CD4-positive, alpha-beta T cell treated with Interleukin-4 for 1 hour (primary cell): ENCODE measurements at regions not wholly inside any gene's neighbourhood (a gene's known extent, or its start where the extent isn't known, plus 50 kb on each side); places are given as distances from the start of the nearest gene placed in this dataset.
"Not testable (repeated sequence)": the region's sequence is repeated elsewhere in the genome, so short reads cannot be mapped to it uniquely, and the experiment has no call there.

Experiments used
- DNase-seq, 2 donors: peaks; one replicate each; pipeline ENCODE4 v3.0.0-alpha.2; 2020 to 2022

GRCh38 chr9:117649126-117649525 is 55.1 kb upstream of the TLR4 start:
- no peak for DNase-seq

DNA sequence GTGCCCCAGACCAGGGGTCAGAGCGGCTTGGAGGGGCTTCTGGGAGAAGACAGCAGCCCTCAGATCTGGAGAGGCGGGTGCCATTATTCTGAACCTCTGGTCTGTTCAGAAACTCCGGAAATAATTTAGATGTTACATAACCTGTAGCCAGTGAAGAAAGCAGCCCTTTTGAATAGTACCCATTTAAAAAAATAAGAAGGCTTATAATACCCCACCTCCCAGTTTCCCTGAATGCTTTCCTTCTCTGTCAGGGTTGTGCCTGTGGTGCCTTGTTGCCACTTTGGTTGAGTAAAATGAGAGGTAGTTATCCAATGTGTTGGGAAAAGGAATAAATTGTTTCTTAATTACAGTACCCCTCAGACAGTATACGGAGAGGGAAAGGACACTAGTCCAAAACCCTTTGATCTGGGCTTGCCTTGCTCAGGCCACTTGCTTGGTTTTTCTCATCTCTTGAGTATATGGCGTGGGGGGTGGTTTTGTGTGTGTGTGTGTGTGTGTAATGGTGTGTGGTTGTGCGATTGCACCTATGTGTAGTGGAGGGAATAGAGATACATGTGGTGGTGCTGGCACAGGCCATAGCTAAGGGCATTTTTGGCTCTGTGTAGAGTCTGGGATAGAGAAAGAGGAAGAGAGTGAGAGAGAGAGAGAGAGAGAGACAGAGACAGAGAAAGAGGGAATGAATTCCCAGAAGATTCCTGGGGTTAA is 59.1 kb upstream of the TLR4 start:
- no peak for DNase-seq

DNA sequence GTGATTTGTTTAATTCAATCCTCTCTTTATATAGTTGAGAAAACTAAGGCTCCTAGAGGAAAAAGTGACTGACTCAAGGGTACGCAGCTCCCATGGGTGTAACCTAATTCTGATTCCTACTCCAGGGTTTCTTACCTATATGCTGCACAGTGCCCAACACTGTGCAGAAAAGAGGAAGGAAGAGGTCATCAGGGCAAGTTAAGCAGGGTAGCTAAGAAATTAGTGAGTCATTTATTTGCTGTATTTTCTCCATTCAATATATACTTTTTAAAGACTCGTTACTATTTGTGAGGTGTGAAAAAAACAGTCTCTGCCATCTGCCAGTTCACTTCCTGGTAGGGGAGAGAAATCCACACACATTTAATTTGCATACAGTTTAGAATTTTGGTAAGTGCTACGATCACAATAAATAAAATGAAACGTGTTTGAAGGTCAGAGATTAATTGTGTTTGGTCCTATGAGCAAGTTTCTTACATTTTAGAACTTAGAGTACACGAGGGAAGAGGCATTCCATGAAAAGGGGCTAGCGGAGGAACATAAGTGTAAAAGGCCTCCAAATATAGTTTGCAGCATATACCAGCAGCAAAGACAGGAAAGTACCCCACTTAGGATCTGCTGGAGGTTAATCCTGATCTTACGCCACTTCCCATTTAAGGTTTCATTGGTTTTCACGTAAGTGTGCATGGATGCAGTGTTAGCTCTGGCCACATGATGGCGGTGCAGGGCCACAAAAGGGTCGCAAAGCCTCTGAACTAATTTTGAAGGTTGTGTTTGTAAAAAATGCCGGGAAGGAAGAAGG is 59.9 kb upstream of the TLR4 start:
- peak; percentile 49 to 64 for DNase-seq

GRCh38 chr9:117643288-117643654 is 60.9 kb upstream of the TLR4 start:
- no peak for DNase-seq

GRCh38 chr9:117642571-117643287 is 61.5 kb upstream of the TLR4 start:
- not testable (repeated sequence) for DNase-seq

- no peak for DNase-seq
Observed at GRCh38 chr9:117636681-117637080, 67.5 kb upstream of the TLR4 start.

- no peak for DNase-seq
Observed at GRCh38 chr9:117625154-117625553, 79.0 kb upstream of the TLR4 start.

GRCh38 chr9:117624106-117624505 is 80.1 kb upstream of the TLR4 start:
- DNase-seq = no peak

GRCh38 chr9:117622347-117622746 is 81.9 kb upstream of the TLR4 start:
- DNase-seq = no peak

- no peak for DNase-seq
Observed at GRCh38 chr9:117616431-117616831, 87.8 kb upstream of the TLR4 start.

DNA sequence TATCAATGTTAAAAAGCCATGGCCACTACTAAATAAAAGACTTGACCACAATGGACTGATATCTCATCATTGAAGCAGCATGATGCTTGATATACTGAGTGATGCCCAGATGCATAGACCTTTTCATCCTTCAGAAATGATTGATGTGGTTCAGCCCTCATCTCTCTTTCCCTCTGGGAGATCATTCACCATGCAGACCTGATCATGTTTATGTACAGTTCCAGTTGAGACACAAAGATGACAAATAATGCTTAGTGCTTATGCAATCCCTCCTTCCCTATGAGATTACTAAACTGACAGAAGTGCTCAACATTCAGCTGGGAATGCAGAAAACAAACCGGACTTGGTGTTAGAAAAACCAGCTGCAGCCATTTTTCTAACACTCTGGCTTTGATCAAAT is 91.9 kb upstream of the TLR4 start:
- no peak for DNase-seq

DNA sequence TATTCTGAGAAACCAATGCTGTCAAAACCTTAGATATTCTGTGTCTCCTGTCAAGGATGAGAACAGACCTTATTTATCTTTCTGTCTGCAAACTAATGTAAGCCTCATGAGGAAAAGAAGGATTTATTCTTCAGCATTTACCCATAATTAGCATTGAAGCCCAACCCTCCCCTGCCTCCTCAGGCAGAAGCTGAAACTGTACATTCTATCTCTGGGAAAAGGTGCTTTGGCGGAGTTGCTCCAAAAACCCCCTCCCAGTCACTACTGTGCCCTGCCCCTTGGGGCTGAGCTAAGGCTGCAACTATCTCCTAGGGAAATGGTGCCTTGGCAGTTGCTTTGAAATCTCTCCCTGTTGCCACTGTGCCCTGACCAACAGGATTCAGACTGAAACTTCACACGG is 106.2 kb upstream of the TLR4 start:
- DNase-seq = no peak

GRCh38 chr9:117596678-117597077 is 107.5 kb upstream of the TLR4 start:
- no peak for DNase-seq

DNA sequence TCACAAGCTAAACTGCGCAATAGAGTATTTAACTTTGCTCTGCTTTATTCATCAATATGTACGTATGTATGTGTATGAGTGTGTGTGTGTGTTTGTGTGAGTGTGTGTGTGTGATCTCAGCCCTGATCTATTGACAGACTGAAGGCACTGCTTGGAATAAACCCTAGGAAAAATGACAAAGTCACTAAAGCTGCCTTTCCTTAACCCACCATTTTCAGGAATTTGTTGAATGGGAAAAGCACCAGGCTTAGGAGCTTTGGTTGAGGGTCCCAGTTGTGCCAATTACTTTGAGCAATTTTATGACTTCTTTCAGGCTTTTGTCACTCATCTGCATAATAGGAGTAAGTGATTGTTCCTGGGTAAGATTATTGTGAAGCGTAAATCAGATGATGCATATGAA is 108.6 kb upstream of the TLR4 start:
- DNase-seq = no peak

DNA sequence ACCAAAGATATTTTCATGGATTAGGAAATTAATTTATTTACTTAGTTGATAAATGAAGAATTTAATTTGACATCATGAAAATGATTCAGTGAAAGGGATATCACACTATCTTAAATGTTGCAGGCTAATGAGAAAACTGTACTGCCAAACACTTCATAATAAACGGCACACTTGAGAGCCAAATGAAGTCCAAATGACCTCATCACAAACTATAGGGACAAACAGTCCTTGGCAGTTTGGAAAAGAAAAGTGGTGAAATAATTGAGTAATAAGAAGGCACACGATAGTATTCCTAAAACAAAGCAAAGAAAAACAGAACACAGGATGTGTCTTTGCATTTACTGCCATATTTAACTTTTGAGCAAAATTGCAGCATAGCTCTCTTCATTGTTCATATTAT is 116.9 kb upstream of the TLR4 start:
- no peak for DNase-seq

GRCh38 chr9:117574099-117574498 is 130.1 kb upstream of the TLR4 start:
- DNase-seq = no peak

DNA sequence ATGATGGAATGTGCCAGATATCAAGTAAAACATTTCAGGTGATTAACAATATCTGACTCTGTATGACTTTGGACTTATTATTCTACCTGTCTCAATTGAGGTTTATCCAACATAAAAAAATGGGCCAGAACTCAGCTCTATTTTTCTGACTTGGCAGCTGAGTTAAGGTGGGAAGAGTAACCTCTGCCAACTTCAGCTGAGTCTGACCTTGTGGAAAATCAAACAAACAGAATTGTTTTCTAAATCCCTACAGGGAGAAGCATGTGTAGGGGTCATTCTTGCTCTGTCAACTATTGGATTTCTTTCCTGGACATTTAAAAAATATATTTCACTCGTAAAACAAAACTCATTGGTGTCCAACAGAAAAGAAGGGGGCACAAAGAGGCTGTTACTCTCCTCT is 139.4 kb upstream of the TLR4 start:
- no peak for DNase-seq

GRCh38 chr9:117561761-117562160 is 142.4 kb upstream of the TLR4 start:
- no peak for DNase-seq

GRCh38 chr9:117555964-117556629 is 141.2 kb upstream of the ASTN2 start:
- peak in 1 of 2 donors; percentile 21 for DNase-seq

DNA sequence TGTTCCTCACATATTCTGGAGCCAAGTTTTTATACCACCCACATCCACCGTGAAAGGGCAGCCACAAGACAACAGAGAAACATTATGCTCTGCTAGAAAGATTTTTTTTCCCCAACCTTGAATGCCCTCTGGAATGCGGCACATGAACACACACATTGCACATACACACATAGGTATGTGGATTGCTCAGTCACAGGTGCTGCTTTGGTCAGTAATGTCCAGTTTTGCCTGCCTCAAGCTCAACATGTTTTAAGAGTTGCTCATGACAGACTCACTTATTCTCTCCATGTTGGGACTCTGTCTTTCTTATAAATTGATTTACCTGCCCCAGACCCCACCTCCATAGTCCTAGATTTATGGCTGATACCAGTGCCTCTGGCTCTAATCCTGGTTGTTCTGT is 138.0 kb upstream of the ASTN2 start:
- no peak for DNase-seq

GRCh38 chr9:117551171-117551570 is 136.3 kb upstream of the ASTN2 start:
- DNase-seq = no peak

- no peak for DNase-seq
Observed at GRCh38 chr9:117549444-117549843, 134.6 kb upstream of the ASTN2 start.

DNA sequence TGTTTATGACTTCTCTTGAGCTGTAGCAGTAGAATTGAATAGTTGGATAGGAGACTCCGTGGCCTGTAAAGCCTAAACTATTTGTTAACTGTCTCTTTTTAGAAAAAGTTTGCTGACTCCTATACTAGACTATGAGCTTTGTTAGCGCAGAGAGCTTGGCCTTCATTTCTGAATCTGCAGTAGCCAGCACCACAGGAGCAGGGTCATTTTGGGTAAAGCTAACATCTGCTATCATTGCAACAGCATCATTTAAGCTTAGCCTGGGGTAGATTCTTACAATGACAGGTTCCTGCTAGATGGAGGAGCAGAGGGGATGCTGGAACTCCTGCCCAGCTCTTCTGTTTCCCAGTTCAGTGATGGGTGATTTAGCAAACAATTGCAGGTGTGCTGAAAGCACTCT is 133.7 kb upstream of the ASTN2 start:
- DNase-seq = no peak
